Non-pigmented ciliary epithelial cell (primary cell): ENCODE measurements at regions not wholly inside any gene's neighbourhood (a gene's known extent, or its start where the extent isn't known, plus 50 kb on each side); places are given as distances from the start of the nearest gene placed in this dataset.
"Not testable (repeated sequence)": the region's sequence is repeated elsewhere in the genome, so short reads cannot be mapped to it uniquely, and the experiment has no call there.

Experiments
- DNase-seq: peaks from one replicate; pipeline ENCODE4 v3.0.0-alpha.2; 2010; ENCODE audit warnings: low read depth

DNA sequence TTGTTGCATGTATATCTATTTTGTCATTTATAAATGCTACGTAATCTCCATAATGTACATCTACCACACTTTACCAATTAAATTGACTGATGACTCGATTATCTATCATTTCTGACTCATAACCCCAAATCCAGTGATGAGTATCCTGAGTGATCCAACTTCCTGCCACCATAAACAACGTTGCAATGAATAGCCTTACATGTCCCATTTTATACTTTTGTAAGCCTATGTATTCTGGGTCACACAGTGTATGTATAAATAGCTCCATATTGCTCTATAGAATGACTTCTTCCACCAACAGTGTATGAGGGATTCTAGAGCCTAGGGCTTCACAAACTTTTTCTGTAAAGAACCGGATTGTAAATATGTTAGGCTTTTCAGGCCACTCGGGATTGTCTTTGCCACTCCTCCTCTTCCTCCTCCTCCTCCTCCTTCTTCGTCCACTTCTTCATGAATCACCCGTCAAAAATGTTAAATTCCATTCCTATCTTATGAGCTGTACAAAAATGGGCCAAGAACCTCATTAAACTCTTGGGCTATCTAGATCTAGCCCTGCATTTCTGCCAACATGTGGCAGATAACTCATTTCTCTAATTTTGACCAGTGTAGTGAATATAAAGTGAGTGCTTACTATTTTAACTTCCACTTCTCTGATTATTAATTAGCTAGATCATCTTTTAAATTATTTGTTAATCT lies 672.2 kb upstream of the AMOT start:
- peak; percentile 31 for DNase-seq

DNA sequence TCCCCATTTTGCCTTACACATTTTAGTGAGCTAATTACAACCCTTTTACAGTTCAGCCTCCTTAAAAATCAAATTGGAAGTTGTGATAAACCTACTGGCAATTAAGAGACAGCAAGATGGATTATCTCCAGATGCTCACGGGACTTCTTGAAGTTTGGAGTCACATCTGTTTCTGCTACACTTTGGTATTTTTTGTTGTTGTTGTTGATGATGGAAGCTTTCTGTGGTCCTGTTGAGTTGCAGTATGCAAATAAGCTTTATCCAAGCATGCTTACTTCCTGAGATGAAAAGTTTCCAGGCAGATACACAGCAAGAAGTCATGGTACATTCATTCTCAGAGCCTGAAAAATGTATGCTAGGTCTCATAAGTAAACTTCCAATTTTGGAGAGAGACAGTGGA lies 670.0 kb upstream of the AMOT start:
- DNase-seq: no peak

DNA sequence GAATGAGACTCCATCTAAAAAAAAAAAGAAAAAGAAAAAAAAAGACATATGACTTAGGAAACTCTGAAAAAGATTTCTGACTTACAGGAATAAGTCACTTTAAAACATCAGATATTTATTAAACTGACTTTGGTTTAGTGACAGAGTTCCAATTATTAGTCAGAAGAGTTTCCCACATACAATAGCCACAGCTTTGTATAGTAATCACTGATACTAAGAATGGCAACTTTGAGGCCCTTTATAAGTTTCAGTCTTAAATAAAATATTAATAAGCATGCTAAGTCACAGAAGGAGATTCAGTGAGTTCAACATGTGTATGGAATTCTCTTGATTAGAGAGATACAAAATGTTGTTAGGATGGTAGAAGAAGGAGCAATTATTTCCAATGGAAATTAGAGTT lies 652.3 kb upstream of the AMOT start:
- DNase-seq: no peak

DNA sequence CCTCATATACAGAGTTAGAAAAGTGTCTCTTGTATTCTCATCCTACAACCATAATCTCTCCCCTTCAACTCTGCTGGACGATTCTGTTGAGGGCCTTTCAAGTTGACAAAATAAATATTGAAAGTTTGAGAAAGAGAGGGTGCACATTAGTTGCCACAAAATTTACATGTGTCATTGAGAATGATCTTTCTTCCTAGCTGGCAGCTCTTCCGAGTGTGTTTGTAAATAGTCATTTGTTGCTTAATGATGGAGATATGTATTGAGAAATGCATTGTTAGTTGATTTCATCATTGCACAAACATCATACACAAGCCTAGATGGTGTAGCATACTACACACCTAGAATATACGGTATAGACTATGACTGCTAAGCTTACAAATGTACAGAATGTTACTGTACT lies 632.8 kb upstream of the AMOT start:
- DNase-seq: no peak

DNA sequence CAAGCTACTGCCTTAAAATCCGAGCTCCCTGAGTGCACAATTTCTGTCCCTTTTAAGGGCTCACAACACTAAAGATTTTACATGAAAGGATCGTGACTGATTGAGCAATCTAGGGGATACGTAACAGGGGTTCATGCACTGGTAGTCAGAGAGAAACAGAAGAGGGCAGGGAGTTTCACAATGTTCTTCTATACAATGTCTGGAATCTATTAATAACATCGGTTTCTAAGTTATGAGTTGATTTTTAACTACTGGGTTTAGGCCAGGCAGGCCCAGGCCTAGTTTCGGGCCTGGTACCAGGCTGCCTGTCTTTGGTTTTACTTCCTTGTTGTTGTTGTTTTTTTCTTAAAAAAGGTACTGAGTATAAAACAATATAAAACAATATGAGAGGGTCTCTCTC lies 632.4 kb upstream of the AMOT start:
- not testable (repeated sequence) for DNase-seq

DNA sequence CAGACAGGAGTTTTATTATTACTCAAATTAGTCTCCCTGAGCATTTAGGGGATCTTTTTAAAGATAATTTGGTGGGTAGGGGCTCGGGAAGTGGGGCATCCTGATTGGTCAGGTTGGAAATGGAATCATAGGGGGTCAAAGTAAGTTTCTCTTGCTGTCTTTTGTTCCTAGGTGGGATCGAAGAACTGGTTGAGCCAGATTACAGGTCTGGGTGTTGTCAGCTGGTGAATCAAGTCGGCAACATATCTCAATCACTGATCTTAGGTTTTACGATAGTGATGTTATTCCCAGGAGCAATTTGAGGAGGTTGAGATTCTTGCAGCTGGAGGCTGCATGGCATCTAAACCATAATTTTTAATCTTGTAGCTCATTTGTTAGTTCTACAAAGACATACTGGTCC lies 629.5 kb upstream of the AMOT start:
- DNase-seq: no peak

DNA sequence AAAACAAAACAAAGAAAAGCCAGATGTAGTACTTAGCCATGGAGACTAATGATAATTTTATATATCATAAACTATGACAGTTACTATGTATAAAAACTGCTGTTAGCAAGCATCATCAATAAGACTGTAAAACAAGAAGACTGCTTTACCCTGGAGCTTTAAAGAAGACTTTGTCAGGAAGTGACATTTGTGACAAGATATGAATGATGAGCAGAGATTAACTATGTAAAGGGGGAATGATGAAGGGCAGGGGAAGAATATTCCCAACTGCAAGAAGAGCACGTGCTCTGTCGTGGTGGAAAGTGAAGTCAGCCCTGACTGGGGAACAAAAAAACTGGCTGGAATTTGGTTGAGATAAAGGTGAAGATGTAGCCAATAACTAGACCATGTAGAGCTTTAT lies 617.1 kb upstream of the AMOT start:
- no peak for DNase-seq

DNA sequence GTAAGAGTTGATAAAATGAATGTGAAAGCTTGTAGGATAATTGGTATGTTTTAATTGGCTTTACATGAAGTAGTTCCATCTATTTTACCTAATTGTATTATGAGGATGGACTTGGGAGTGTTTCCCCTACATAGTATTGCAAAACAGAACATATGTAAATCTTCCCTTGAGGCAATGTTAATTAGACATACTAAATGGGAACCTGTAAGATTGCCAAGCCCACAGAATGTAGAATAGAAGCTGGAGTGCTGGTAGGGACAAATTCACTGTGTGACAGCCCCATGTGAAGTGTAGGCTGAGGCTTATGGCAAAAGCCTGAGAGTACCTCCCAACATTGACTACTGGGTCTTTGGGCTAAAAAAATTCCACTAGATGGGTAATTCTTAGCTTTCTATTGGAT lies 615.0 kb upstream of the AMOT start:
- no peak for DNase-seq

DNA sequence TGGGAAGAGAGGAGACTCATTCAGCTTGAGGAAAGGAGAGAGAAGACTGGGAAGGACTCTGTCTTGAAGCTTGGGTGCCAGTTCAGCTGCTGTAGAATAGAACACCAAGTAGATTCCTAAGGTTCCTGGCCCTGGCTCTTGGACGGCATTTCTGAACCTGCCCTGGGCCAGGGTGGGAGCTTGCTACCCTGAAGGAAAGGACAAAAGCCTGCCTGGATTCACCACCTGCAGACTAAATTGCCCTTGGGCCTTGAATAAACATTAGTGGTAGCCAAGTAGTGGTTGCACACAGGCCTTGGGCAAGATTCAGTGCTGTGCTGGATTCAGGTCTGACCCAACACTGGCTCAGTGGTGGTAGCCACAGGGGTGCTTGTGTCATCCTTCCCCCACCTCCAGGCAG lies 588.4 kb upstream of the AMOT start:
- DNase-seq: no peak

DNA sequence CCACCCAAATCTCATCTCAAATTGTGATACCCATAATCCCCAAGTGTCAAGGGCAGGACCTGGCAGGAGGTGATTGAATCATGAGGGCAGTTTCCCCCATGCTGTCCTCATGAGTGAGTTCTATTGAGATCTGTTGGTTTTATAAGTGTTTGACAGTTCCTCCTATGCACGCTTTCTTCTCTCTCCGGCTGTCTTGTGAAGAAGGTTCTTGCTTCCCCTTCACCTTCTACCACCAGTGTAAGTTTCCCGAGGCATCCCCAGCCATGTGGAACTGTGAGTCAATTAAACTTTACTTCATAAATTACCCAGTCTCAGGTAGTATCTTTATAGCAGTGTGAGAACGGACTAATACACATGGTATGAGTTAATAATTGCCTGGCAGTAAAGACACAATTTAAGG lies 581.7 kb upstream of the AMOT start:
- no peak for DNase-seq

DNA sequence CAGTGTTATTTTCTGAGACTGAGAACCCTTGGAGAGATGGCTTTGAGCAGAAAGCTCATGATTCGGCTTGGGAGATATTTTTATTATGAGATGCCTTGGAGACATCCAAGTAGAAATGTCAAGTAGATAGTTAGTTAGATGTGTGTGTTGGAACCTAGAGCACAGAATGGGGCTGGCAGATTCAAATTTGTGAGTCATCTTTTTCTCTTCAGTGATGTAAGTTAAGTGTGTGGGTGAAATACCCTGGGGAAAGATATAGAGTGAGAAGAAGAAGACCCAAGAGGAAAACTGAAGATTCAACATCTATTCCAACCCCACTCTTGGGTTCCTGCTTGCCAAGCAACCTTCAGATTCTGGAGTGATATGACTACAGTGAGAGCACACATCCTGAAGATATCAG lies 580.8 kb upstream of the AMOT start:
- DNase-seq: no peak

DNA sequence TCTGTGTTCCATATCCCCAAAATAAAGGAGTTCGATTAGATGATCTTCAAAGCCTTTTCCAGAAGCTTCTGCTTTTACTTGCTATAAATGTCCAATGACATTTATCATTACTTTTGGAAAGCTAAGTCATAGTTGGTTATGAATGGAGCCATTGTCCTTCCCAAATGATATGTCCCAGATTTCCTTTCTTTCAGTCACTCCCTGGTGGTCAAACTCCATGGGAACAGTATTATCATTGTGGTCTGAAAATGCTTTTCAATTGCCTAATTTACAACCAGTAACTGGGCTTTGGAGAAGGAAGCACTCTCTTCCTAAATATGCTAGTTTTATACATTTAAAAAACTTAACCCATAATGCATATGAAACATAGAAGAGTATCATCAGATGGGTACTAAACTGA lies 571.5 kb upstream of the AMOT start:
- DNase-seq: no peak

DNA sequence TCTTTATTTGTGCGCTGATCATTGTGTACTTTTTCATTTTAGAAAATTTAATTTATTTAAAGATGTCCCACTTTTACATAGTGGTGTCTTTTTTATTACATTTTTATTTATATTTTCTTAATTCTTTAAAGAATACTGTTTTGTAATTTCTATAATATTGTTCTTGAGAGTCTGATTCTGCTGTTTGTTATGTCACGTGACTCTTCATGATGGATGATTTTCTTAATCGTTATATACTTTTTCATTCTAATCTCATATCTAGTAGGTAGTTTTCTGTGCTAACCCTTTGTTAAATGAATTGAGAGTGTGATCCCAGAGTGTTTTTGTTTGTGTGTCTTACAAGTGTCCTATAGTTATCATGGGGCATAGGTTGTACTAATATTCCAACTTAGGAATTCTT lies 568.2 kb upstream of the AMOT start:
- no peak for DNase-seq

DNA sequence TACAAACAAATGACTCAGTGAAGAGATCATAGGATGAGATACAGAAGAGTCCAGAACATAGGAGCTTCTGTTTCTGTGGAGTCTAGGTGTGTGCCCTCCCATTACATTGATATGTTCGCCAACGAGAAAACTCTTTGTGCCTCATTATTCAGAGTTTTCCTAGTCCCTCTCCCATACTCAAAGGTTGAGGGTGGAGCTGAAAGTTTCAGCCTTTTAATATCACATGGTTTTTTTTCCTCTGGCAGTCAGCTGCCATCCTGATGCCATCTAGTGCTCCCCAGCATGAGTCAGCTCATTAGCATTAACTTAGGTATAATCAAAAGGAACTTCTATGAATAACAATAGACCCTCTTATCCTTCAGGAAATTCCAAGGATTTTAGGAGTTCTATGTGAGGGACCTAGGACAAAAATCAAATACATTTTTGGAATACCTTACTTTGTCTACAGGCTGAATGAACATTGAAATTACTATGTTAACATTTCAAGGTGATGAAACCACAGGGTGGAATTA lies 559.6 kb upstream of the AMOT start:
- DNase-seq: no peak

DNA sequence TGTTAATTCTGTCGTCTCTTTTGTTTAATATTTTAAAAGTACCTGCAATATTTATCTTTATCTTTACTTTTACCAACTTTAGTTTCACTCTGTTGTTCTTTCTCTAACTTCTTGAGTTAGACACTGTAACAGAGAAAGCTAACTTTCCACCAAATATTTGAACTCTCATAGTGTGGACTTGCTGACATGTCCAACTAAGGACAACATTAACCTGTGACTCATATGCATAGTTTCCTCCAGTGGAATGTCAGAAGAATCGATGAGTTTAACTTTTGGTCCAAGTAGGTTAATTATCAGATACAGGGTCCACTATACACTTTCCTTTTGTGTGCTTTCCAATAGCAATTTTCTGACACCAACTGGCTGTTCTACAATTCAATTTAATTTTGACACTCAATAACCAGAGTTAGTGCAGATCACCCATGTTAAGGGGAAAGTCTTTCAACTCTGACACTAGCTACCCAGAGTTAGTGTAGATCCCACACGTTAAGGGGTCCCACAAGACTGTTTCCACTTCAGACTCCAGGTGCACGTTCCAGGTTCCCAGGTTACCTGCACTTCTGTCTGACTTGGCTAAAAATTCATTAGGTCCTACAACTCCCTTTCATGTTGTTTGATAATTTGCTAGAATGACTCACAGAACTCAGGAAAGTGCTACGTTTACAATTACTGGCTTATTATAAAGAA lies 559.0 kb upstream of the AMOT start:
- no peak for DNase-seq

DNA sequence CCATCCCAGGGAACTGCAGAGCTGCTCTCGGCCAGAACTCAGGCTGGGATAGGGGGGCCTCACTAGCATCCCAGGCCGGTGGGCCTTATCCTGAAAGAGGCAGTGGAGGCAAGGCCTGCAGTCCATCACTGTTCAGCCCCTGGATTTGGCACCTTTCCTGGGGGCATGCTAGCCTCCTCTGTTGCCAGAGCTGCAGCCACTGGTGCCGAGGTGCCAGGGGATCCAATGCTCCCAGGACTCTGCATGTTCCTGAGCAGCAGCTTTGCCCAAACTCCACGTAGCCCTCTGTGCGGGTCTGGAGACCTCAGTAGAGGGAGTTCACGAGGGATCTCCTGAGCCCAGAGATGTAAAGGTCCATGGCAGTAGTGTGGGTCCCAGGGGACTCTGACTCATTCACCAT lies 551.7 kb upstream of the AMOT start:
- DNase-seq: no peak

DNA sequence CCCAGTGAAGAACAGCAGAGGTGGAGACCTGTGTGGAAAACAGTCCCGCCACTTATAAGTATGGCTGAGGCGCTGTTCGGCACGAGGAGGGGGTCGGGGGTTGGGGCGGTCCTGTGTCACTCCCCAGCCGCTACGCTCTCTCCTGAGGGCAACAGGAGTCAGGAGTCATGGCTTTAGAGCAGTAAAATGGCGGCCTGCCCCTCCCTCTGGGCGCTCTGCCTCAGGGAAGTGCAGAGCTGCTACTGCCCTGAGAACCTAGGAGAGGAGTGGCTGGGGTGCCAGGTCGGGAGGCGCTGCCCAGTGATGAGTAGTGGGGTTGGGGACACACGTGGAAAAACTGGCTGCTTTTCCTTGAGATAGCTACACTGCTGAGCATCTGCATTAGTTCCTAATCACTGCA lies 551.2 kb upstream of the AMOT start:
- no peak for DNase-seq

DNA sequence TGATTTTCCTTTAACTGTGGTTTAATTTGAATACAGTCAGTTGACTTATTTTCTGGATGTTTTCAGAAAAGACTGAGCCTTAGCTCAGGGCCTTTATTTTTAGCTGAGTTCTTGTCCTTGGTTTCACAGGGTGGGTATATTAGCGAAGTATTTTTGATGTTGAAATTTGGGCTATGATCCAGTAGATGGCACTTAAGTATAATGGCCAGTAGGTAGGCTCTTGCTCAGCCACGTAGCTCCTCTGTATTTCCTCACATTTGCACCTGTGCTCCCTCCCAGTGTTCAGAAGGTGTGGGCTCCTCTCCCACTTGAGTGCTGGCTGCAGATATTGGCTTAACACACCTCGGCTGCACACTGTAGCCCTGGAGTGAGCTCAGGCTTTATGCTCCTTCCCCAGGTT lies 549.9 kb upstream of the AMOT start:
- DNase-seq: no peak

DNA sequence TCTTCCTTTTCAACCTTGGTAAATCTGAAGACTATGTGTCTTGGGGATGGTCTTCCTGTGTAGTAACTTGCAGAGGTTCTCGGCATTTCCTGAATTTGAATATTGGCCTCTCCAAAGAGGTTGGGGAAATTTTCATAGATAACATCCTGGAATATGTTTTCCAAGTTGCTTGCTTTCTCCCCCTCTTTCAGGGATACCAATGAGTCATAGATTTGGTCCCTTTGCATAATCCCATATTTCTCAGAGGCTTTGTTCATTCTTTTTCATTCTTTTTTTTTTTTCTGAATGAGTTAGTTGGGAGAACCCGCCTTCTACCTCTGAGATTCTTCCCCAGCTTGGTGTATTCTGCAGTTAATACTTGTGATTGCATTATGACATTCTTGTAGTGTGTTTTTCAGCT lies 549.2 kb upstream of the AMOT start:
- DNase-seq: no peak

DNA sequence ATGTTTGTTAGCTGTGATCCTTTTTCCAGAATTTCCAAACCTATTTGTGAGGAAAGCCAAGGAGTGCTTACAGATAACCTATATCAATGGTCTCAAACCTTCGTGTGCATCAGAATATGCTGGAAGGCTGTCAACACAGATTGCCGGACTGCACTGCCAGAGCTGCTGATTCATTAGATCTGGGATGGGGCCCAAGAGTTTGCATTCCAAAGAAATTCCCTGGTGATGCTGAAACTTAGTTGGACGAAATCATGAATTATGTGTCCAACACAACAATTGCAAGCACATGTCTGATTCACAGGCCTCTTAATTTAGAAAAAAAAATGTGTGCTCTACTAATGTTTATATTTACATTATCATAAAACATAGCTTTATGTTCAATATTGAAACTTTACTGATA lies 544.0 kb upstream of the AMOT start:
- DNase-seq: peak; percentile 63

DNA sequence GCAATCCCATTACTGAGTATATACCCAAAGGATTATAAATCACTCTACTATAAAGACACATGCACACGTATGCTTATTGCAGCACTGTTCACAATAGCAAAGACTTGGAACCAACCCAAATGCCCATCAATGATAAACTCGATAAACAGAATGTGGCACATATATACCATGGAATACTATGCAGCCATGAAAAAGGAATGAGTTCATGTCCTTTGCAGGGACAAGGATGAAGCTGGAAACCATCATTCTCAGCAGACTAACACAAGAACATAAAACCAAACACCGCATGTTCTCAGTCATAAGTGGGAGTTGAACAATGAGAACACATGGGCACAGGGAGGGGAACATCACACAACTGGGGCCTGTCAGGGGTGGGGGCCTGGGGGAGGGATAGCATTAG lies 532.8 kb upstream of the AMOT start:
- DNase-seq: not testable (repeated sequence)

DNA sequence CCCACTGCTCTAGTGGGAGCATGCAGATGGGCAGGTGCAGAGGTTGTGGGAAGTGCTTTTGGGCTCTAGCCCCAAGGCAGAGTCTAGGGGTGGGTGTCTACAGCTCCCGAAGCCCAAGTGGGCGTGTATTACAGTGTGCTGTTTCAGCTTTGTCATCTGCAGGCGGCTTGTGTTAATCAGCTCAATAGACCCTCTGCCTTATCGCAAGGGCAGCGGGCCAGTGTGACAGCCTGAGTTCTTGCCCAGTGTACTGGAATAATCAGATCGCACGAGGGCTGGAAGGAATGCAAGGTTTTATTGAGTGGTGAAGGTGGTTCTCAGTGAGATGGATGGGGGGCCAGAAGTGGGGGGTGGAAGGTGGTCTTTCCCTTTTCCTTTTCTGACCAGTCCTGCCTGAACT lies 529.4 kb upstream of the AMOT start:
- DNase-seq: no peak

DNA sequence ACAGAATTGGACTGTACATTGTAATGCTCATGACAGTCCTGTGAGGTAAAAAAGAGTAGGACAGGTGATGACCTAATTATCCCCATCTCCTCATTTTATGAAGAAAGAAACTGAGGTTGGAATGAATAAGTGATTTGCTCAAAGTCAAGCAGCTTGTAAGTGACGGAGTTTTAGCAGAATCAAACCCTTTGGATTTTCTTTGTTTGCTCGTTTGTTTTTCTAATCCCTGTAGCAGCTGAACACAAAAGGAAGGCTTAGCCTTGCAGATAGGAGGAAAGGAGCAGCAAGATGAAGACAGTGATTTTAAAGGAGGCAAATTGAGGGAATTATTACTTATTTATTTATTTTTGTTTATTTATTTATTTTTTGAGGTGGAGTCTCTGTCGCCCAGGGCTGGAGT lies 528.4 kb upstream of the AMOT start:
- DNase-seq: no peak

DNA sequence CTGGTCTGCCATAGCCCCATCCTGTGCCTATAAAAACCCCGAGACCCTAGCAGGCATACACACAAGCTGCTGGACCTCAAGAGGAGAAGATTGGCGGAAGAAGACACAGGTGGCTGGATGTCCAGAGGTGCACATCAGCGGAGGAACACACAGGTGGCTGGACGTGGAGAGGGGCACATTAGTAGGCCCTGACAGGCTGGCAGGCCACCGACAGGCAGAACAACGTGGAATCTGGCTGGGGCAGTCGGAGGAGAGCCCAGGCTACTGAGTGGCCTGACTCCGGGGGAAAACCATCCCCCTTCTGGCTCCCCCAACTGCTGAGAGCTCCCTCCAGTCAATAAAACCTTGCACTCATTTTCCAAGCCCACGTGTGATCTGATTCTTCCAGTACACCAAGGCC lies 512.5 kb upstream of the AMOT start:
- no peak for DNase-seq
